Suprapubic skin (tissue), 4 donors: ENCODE measurements at regions not wholly inside any gene's neighbourhood (a gene's known extent, or its start where the extent isn't known, plus 50 kb on each side); places are given as distances from the start of the nearest gene placed in this dataset.

ENCODE experiments used
- CTCF ChIP-seq, 2 donors: fragments of 200-600 bp in 1 of 2; fragments of 450-650 bp in 1 of 2; sonication (generic) in 1 of 2; IDR thresholded peaks; one replicate each; pipeline ENCODE4 v1.5.1; 2016 to 2019; ENCODE audit warnings: antibody characterized with exemption in 2 of 2, mild to moderate bottlenecking in 1 of 2, moderate library complexity in 1 of 2
- EP300 ChIP-seq: sonication (generic); formaldehyde crosslinking; IDR thresholded peaks from one replicate; pipeline ENCODE4 v1.6.1; 2017; ENCODE audit warnings: antibody characterized with exemption
- POLR2A ChIP-seq, 2 donors: fragments of 450-650 bp; IDR thresholded peaks; one replicate each; pipeline ENCODE4 v1.6.1; 2017; ENCODE audit warnings: antibody characterized with exemption in 2 of 2, mild to moderate bottlenecking in 2 of 2, moderate library complexity in 2 of 2
- POLR2AphosphoS5 ChIP-seq, 3 donors: sonication (generic); formaldehyde crosslinking; IDR thresholded peaks; one replicate each; pipeline ENCODE4 v1.6.1; 2017; ENCODE audit warnings: antibody characterized with exemption in 3 of 3

- no peak for TF ChIP-seq CTCF (IDR thresholded peaks at IDR 0.05)
- peak in 1 of 3 donors; percentile 19 for TF ChIP-seq POLR2AphosphoS5 (IDR thresholded peaks at IDR 0.05)
- TF ChIP-seq POLR2A (IDR thresholded peaks at IDR 0.05) = no peak
- no peak for TF ChIP-seq EP300
These were observed 105.8 kb upstream of the SPOPL start for GRCh38 chr2:138395565-138396306.
